OCI-LY1 (cell line): ENCODE measurements at regions not wholly inside any gene's neighbourhood (a gene's known extent, or its start where the extent isn't known, plus 50 kb on each side); places are given as distances from the start of the nearest gene placed in this dataset.

Experiments
- CTCF ChIP-seq: fragments of 200-600 bp; sonication (generic), shearing (Covaris generic); IDR thresholded peaks from 2 replicates; pipeline ENCODE4 v1.5.1; 2017; ENCODE audit warnings: mild to moderate bottlenecking, antibody characterized with exemption, low read length, moderate library complexity, mixed read lengths
- EZH2 ChIP-seq: fragments of 200-600 bp; sonication (generic), shearing (Covaris generic); IDR thresholded peaks from 2 replicates; pipeline ENCODE4 v1.8.0; 2017; ENCODE audit warnings: borderline replicate concordance, mixed run types, mild to moderate bottlenecking, antibody characterized with exemption, low read length, moderate library complexity, mixed read lengths

GRCh38 chr2:6358546-6358945 lies 507.2 kb downstream of the CMPK2 start:
- TF ChIP-seq CTCF: no peak
- TF ChIP-seq EZH2: no peak
